HPDE6-E6E7 (cell line): ENCODE measurements at regions not wholly inside any gene's neighbourhood (a gene's known extent, or its start where the extent isn't known, plus 50 kb on each side); places are given as distances from the start of the nearest gene placed in this dataset.
"Not testable (repeated sequence)": the region's sequence is repeated elsewhere in the genome, so short reads cannot be mapped to it uniquely, and the experiment has no call there.

Experiments used
- DNase-seq: peaks from one replicate; pipeline ENCODE4 v3.0.0; 2011; ENCODE audit warnings: missing footprints; ENCODE audit errors: extremely low spot score

- no peak for DNase-seq
Measured at GRCh38 chr10:30197186-30197585, 137.8 kb upstream of the JCAD start.

- not testable (repeated sequence) for DNase-seq
Measured at GRCh38 chr10:30196559-30196958, 137.2 kb upstream of the JCAD start.

GRCh38 chr10:30192846-30193608 lies 133.6 kb upstream of the JCAD start:
- no peak for DNase-seq

GRCh38 chr10:30190577-30191552 lies 131.5 kb upstream of the JCAD start:
- no peak for DNase-seq

GRCh38 chr10:30189238-30189580 lies 129.8 kb upstream of the JCAD start:
- no peak for DNase-seq

GRCh38 chr10:30188556-30189237 lies 129.3 kb upstream of the JCAD start:
- no peak for DNase-seq

GRCh38 chr10:30188101-30188500 lies 128.7 kb upstream of the JCAD start:
- DNase-seq, result no peak

- DNase-seq, result no peak
Measured at GRCh38 chr10:30187010-30187409, 127.6 kb upstream of the JCAD start.

- no peak for DNase-seq
Measured at GRCh38 chr10:30186371-30186875, 127.0 kb upstream of the JCAD start.

GRCh38 chr10:30185916-30186315 lies 126.5 kb upstream of the JCAD start:
- DNase-seq, result peak; percentile 19

GRCh38 chr10:30185341-30185740 lies 126.0 kb upstream of the JCAD start:
- DNase-seq, result no peak

GRCh38 chr10:30184397-30185033 lies 125.1 kb upstream of the JCAD start:
- no peak for DNase-seq

GRCh38 chr10:30183055-30183402 lies 123.6 kb upstream of the JCAD start:
- DNase-seq, result no peak

- peak; percentile 14 for DNase-seq
Measured at GRCh38 chr10:30182191-30183054, 123.0 kb upstream of the JCAD start.

- DNase-seq, result no peak
Measured at GRCh38 chr10:30178356-30178964, 119.1 kb upstream of the JCAD start.

GRCh38 chr10:30176776-30177533 lies 117.6 kb upstream of the JCAD start:
- no peak for DNase-seq

GRCh38 chr10:30176182-30176581 lies 116.8 kb upstream of the JCAD start:
- DNase-seq, result no peak

- DNase-seq, result no peak
Measured at GRCh38 chr10:30172673-30173072, 113.3 kb upstream of the JCAD start.

- DNase-seq, result no peak
Measured at GRCh38 chr10:30172091-30172490, 112.7 kb upstream of the JCAD start.

GRCh38 chr10:30171601-30172000 lies 112.2 kb upstream of the JCAD start:
- no peak for DNase-seq
